Esophagus muscularis mucosa (tissue), 3 donors: ENCODE measurements at regions not wholly inside any gene's neighbourhood (a gene's known extent, or its start where the extent isn't known, plus 50 kb on each side); places are given as distances from the start of the nearest gene placed in this dataset.

ENCODE experiments used
- CTCF ChIP-seq, 3 experiments: fragments of 200-600 bp in 2 of 3; fragments of 450-650 bp in 1 of 3; sonication (generic) in 2 of 3; IDR thresholded peaks; one replicate each; pipeline ENCODE4 v1.5.1; 2017 to 2019; ENCODE audit warnings: antibody characterized with exemption in 3 of 3, mild to moderate bottlenecking in 2 of 3, moderate library complexity in 1 of 3
- EP300 ChIP-seq: sonication (generic); formaldehyde crosslinking; IDR thresholded peaks from one replicate; pipeline ENCODE4 v1.6.1; 2017; ENCODE audit warnings: antibody characterized with exemption

- TF ChIP-seq CTCF (IDR thresholded peaks at IDR 0.05) (no peak), EP300 (no peak)
Observed at GRCh38 chr2:216923706-216924105, 63.8 kb upstream of the TNP1 start.
